ENCODE measurements at regions not wholly inside any gene's neighbourhood (a gene's known extent, or its start where the extent isn't known, plus 50 kb on each side); places are given as distances from the start of the nearest gene placed in this dataset.

GRCh38 chr2:19746611-19747309, 155.0 kb downstream of the TTC32 start:
- TF ChIP-seq POLR2AphosphoS5 (IDR thresholded peaks at IDR 0.05) (no peak), CTCF (IDR thresholded peaks at IDR 0.05) (peak in 1 of 6 experiments; percentile 6)

All from upper lobe of left lung (tissue), 4 donors.